Uterus (tissue), 3 donors: ENCODE measurements at regions not wholly inside any gene's neighbourhood (a gene's known extent, or its start where the extent isn't known, plus 50 kb on each side); places are given as distances from the start of the nearest gene placed in this dataset.

Source experiments
- DNase-seq, 2 donors: peaks; one replicate each; pipeline ENCODE4 v3.0.0-alpha.2; 2019 to 2020
- H3K27ac ChIP-seq, 2 donors: fragments of 200-600 bp; sonication (generic); 1 replicate in 1 of 2; 2 replicates in 1 of 2; pipeline ENCODE4 v1.5.1; 2016 to 2018
- H3K27me3 ChIP-seq, 2 donors: fragments of 200-600 bp; sonication (generic); one replicate each; pipeline ENCODE4 v1.5.1; 2018 to 2019; ENCODE audit warnings: control low read depth in 1 of 2
- H3K36me3 ChIP-seq, 2 donors: fragments of 200-600 bp; sonication (generic); one replicate each; pipeline ENCODE4 v1.5.1; 2019; ENCODE audit warnings: control low read depth in 1 of 2
- H3K4me1 ChIP-seq, 2 donors: fragments of 200-600 bp; sonication (generic); one replicate each; pipeline ENCODE4 v1.5.1; 2018 to 2019; ENCODE audit warnings: control low read depth in 1 of 2
- H3K4me3 ChIP-seq, 2 donors: fragments of 200-600 bp; sonication (generic); 1 replicate in 1 of 2; 2 replicates in 1 of 2; pipeline ENCODE4 v1.5.1; 2018 to 2019; ENCODE audit warnings: mild to moderate bottlenecking in 1 of 2
- H3K9me3 ChIP-seq, 2 donors: fragments of 200-600 bp; sonication (generic); one replicate each; pipeline ENCODE4 v1.5.1; 2019; ENCODE audit warnings: control low read depth in 1 of 2
- POLR2A ChIP-seq, 2 donors: fragments of 450-650 bp; IDR thresholded peaks; one replicate each; pipeline ENCODE4 v1.6.1; 2016; ENCODE audit warnings: antibody characterized with exemption in 2 of 2, mild to moderate bottlenecking in 1 of 2, moderate library complexity in 1 of 2
- intact Hi-C: fragments of 100-400 bp; cut with DNase I; formaldehyde crosslinking; loops from one replicate; pipeline ENCODE4 v1.15.1; 2023; ENCODE audit warnings: low total_unique reads
- TF ChIP-seq, protein P1 (sequence below), 4 experiments: fragments of 200-600 bp in 2 of 4; fragments of 450-650 bp in 2 of 4; sonication (generic) in 2 of 4; IDR thresholded peaks; one replicate each; pipeline ENCODE4 v1.5.1; 2016 to 2019; ENCODE audit warnings: antibody characterized with exemption in 4 of 4, mild to moderate bottlenecking in 2 of 4, moderate library complexity in 1 of 4
- donor health status: DM: yes; HTN: yes; CAD: no.

GRCh38 chr6:67411036-67411435, 1224.0 kb upstream of the ADGRB3 start:
- H3K4me3 ChIP-seq: no peak overlapping the region
- no peaks in the 10 kb centered on the region for H3K36me3 ChIP-seq
- intact Hi-C loops: no loop called here
- H3K4me1 ChIP-seq: no peaks in the 10 kb centered on the region
- no peak for TF ChIP-seq POLR2A (IDR thresholded peaks at IDR 0.05)
- TF ChIP-seq, protein P1, sequence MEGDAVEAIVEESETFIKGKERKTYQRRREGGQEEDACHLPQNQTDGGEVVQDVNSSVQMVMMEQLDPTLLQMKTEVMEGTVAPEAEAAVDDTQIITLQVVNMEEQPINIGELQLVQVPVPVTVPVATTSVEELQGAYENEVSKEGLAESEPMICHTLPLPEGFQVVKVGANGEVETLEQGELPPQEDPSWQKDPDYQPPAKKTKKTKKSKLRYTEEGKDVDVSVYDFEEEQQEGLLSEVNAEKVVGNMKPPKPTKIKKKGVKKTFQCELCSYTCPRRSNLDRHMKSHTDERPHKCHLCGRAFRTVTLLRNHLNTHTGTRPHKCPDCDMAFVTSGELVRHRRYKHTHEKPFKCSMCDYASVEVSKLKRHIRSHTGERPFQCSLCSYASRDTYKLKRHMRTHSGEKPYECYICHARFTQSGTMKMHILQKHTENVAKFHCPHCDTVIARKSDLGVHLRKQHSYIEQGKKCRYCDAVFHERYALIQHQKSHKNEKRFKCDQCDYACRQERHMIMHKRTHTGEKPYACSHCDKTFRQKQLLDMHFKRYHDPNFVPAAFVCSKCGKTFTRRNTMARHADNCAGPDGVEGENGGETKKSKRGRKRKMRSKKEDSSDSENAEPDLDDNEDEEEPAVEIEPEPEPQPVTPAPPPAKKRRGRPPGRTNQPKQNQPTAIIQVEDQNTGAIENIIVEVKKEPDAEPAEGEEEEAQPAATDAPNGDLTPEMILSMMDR (IDR thresholded peaks at IDR 0.05): no peak
- no peak overlapping the region for H3K27ac ChIP-seq
- no peaks in the 10 kb centered on the region for H3K27me3 ChIP-seq
- H3K9me3 ChIP-seq: no peaks in the 10 kb centered on the region
- no peak for DNase-seq

DNA sequence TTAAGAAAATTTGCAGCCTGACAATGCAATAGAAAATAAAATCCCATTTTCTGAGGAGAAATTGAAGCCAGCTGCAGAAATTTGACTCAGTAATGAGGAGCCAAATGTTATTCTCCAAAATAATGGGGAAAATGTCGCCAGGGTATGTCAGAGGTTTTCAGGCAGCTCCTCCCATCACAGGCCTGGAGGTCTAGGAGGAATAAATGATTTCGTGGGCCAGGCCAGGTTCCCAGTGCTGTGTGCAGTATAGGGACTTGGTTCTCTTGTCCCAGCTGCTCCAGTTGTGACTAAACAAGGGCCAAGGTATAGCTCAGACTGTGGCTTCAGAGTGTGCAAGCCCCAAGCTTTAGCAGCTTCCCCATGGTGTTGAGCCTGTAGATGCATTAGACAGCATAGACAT, 1240.8 kb upstream of the ADGRB3 start:
- Histone ChIP-seq H3K9me3 (no peaks in the 10 kb centered on the region), H3K27ac (no peak overlapping the region), H3K27me3 (no peaks in the 10 kb centered on the region), H3K4me3 (no peak overlapping the region), H3K4me1 (no peaks in the 10 kb centered on the region), H3K36me3 (no peaks in the 10 kb centered on the region)
- intact Hi-C loops: no loop called here
- no peak for TF ChIP-seq POLR2A (IDR thresholded peaks at IDR 0.05)
- TF ChIP-seq, protein P1 (IDR thresholded peaks at IDR 0.05): no peak
- no peak for DNase-seq

DNA sequence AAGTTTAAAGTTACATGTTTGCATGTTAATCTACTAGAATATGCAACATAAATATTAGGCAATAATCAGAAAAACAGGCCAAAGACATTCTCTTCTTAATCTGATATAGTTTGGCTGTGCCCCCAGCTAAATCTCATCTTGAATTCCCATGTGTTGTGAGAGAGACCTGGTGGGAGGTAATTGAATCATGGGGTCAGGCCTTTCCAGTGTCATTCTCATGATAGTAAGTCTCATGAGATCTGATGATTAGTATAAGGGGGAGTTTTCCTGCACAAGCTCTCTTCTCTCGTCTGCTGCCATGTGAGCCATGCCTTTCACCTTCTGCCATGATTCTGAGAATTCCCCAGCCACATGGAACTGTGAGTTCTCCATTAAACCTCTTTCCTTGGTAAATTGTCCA, 1241.7 kb upstream of the ADGRB3 start:
- no peak overlapping the region for H3K4me3 ChIP-seq
- H3K36me3 ChIP-seq: no peaks in the 10 kb centered on the region
- H3K4me1 ChIP-seq: no peaks in the 10 kb centered on the region
- H3K9me3 ChIP-seq: no peaks in the 10 kb centered on the region
- intact Hi-C loops: no loop called here
- no peak for DNase-seq
- TF ChIP-seq, protein P1 (IDR thresholded peaks at IDR 0.05): no peak
- TF ChIP-seq POLR2A (IDR thresholded peaks at IDR 0.05): no peak
- H3K27ac ChIP-seq: no peak overlapping the region
- H3K27me3 ChIP-seq: no peaks in the 10 kb centered on the region

DNA sequence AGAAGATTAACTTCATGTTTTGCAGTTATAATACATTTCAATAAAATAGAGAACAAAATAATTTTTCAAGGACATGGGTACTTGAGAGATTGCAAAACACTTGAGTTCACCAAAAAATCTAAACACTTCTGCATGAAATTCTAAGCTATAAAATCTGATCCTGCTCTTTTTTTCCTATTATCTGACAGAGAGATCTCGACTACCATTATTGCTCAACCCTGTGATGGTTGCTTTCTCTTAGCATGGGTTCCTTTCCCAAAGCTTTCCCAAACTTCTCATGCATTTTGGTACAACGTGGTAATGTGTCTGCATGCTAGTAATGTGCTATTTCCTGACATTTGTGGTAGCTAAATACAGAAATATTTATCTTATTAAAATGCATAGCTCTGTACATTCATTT, 1243.1 kb upstream of the ADGRB3 start:
- no peak overlapping the region for H3K27ac ChIP-seq
- no peaks in the 10 kb centered on the region for H3K36me3 ChIP-seq
- no peak for DNase-seq
- TF ChIP-seq POLR2A (IDR thresholded peaks at IDR 0.05): no peak
- TF ChIP-seq, protein P1 (IDR thresholded peaks at IDR 0.05): no peak
- H3K4me3 ChIP-seq: no peak overlapping the region
- intact Hi-C loops: no loop called here
- no peaks in the 10 kb centered on the region for H3K4me1 ChIP-seq
- no peaks in the 10 kb centered on the region for H3K9me3 ChIP-seq
- H3K27me3 ChIP-seq: no peaks in the 10 kb centered on the region

DNA sequence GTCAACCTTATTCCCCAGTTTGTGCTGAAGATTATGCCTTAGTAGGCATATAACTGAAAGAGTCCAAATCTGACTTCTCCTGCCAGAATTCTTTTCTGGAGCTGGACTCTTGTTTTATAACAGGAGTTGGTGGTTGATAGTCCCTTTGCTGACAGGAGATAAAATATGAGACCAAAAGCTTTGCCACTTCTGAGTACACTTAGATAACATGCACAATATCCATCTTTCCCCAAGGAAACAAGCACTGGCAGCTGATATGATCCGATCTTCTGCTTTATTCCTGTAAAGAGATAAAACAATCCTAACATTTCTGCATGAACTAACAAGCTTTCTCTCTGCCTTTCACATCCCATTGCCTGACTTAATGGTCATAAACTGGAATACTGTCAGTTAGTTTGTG, 1265.4 kb upstream of the ADGRB3 start:
- H3K36me3 ChIP-seq: no peaks in the 10 kb centered on the region
- H3K27ac ChIP-seq: no peak overlapping the region
- no peaks in the 10 kb centered on the region for H3K4me1 ChIP-seq
- intact Hi-C loops: no loop called here
- no peaks in the 10 kb centered on the region for H3K9me3 ChIP-seq
- DNase-seq: no peak
- no peak overlapping the region for H3K4me3 ChIP-seq
- H3K27me3 ChIP-seq: no peaks in the 10 kb centered on the region
- TF ChIP-seq, protein P1 (IDR thresholded peaks at IDR 0.05): no peak
- no peak for TF ChIP-seq POLR2A (IDR thresholded peaks at IDR 0.05)
